NB4 (cell line): ENCODE measurements at regions not wholly inside any gene's neighbourhood (a gene's known extent, or its start where the extent isn't known, plus 50 kb on each side); places are given as distances from the start of the nearest gene placed in this dataset.

ENCODE experiments used
- MYC ChIP-seq: IDR thresholded peaks from 2 replicates; pipeline ENCODE4 v1.6.1; 2011; ENCODE audit warnings: low read depth, low read length
- POLR2A ChIP-seq: IDR thresholded peaks from 2 replicates; pipeline ENCODE4 v1.6.1; 2011; ENCODE audit warnings: mild to moderate bottlenecking; ENCODE audit not compliant: insufficient read length; ENCODE audit errors: extremely low read depth
- TF ChIP-seq, protein P1 (sequence below): IDR thresholded peaks from one replicate; pipeline ENCODE4 v1.5.1; 2012; ENCODE audit warnings: low read depth, low read length

- TF ChIP-seq, protein P1, sequence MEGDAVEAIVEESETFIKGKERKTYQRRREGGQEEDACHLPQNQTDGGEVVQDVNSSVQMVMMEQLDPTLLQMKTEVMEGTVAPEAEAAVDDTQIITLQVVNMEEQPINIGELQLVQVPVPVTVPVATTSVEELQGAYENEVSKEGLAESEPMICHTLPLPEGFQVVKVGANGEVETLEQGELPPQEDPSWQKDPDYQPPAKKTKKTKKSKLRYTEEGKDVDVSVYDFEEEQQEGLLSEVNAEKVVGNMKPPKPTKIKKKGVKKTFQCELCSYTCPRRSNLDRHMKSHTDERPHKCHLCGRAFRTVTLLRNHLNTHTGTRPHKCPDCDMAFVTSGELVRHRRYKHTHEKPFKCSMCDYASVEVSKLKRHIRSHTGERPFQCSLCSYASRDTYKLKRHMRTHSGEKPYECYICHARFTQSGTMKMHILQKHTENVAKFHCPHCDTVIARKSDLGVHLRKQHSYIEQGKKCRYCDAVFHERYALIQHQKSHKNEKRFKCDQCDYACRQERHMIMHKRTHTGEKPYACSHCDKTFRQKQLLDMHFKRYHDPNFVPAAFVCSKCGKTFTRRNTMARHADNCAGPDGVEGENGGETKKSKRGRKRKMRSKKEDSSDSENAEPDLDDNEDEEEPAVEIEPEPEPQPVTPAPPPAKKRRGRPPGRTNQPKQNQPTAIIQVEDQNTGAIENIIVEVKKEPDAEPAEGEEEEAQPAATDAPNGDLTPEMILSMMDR: no peak
- TF ChIP-seq MYC (no peak), POLR2A (no peak)
Observed at GRCh38 chr6:137651591-137652335, 157.6 kb upstream of the OLIG3 start.
